NB4 (cell line): ENCODE measurements at regions not wholly inside any gene's neighbourhood (a gene's known extent, or its start where the extent isn't known, plus 50 kb on each side); places are given as distances from the start of the nearest gene placed in this dataset.

ENCODE experiments used
- CTCF ChIP-seq: IDR thresholded peaks from one replicate; pipeline ENCODE4 v1.5.1; 2012; ENCODE audit warnings: low read depth, low read length
- MYC ChIP-seq: IDR thresholded peaks from 2 replicates; pipeline ENCODE4 v1.6.1; 2011; ENCODE audit warnings: low read depth, low read length
- POLR2A ChIP-seq: IDR thresholded peaks from 2 replicates; pipeline ENCODE4 v1.6.1; 2011; ENCODE audit warnings: mild to moderate bottlenecking; ENCODE audit not compliant: insufficient read length; ENCODE audit errors: extremely low read depth

GRCh38 chr1:239225396-239225795, 161.0 kb upstream of the CHRM3 start:
- TF ChIP-seq CTCF (no peak), POLR2A (no peak), MYC (no peak)
